Upper lobe of left lung (tissue), 4 donors: ENCODE measurements at regions not wholly inside any gene's neighbourhood (a gene's known extent, or its start where the extent isn't known, plus 50 kb on each side); places are given as distances from the start of the nearest gene placed in this dataset.

Experiments
- POLR2A ChIP-seq, 4 donors: fragments of 450-650 bp; IDR thresholded peaks; one replicate each; pipeline ENCODE4 v1.5.1; 2016 to 2017; ENCODE audit warnings: antibody characterized with exemption in 4 of 4, mild to moderate bottlenecking in 2 of 4
- POLR2AphosphoS5 ChIP-seq, 2 donors: sonication (generic); formaldehyde crosslinking; IDR thresholded peaks; one replicate each; pipeline ENCODE4 v1.5.1; 2017; ENCODE audit warnings: antibody characterized with exemption in 2 of 2
- TF ChIP-seq, protein P1 (sequence below), 6 experiments: fragments of 450-650 bp in 4 of 6; fragments of 200-600 bp in 2 of 6; sonication (generic) in 2 of 6; IDR thresholded peaks; one replicate each; pipeline ENCODE4 v1.5.1; 2016 to 2019; ENCODE audit warnings: antibody characterized with exemption in 6 of 6

DNA sequence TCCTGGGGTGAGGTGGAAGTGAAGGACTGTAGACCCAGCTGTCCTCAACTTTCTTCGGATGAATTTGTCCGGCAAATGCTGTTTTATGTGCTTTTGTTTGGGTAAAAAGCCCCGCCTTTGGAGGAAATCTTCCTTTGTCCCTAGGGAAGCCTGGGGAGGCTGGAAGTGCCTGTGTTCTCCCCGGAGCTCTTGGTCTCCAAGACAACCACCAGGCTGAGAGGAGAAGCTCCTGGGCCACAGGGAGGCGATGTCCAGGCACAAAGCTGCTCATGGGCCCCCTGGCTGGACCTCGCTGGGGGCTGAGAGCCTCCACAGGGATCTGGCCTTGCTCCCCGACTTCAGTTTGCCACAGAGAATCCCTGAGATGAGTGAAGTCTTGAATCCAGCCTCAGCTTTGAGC lies 293.1 kb upstream of the N4BP1 start:
- TF ChIP-seq, protein P1, sequence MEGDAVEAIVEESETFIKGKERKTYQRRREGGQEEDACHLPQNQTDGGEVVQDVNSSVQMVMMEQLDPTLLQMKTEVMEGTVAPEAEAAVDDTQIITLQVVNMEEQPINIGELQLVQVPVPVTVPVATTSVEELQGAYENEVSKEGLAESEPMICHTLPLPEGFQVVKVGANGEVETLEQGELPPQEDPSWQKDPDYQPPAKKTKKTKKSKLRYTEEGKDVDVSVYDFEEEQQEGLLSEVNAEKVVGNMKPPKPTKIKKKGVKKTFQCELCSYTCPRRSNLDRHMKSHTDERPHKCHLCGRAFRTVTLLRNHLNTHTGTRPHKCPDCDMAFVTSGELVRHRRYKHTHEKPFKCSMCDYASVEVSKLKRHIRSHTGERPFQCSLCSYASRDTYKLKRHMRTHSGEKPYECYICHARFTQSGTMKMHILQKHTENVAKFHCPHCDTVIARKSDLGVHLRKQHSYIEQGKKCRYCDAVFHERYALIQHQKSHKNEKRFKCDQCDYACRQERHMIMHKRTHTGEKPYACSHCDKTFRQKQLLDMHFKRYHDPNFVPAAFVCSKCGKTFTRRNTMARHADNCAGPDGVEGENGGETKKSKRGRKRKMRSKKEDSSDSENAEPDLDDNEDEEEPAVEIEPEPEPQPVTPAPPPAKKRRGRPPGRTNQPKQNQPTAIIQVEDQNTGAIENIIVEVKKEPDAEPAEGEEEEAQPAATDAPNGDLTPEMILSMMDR (IDR thresholded peaks at IDR 0.05), result no peak
- TF ChIP-seq POLR2A (IDR thresholded peaks at IDR 0.05) (no peak), POLR2AphosphoS5 (IDR thresholded peaks at IDR 0.05) (no peak)
